Chondrocyte (in vitro differentiated cells): ENCODE measurements at regions not wholly inside any gene's neighbourhood (a gene's known extent, or its start where the extent isn't known, plus 50 kb on each side); places are given as distances from the start of the nearest gene placed in this dataset.
"Not testable (repeated sequence)": the region's sequence is repeated elsewhere in the genome, so short reads cannot be mapped to it uniquely, and the experiment has no call there.

ENCODE experiments used
- DNase-seq: peaks from one replicate; pipeline ENCODE4 v3.0.0; 2021; ENCODE audit warnings: mixed read lengths, low spot score
- H3K27ac Mint-ChIP-seq: one replicate; pipeline ENCODE4 v1.8.0; 2021; ENCODE audit warnings: mild to moderate bottlenecking, moderate library complexity, mixed read lengths; ENCODE audit not compliant: unreplicated experiment
- H3K27me3 Mint-ChIP-seq: 2 replicates; pipeline ENCODE4 v1.8.0; 2021; ENCODE audit warnings: low read depth, mixed read lengths
- H3K36me3 Mint-ChIP-seq: 2 replicates; pipeline ENCODE4 v1.8.0; 2021; ENCODE audit warnings: low read depth, mixed read lengths
- H3K4me1 Mint-ChIP-seq: 2 replicates; pipeline ENCODE4 v1.8.0; 2021; ENCODE audit warnings: low read depth, mild to moderate bottlenecking, mixed read lengths
- H3K4me3 Mint-ChIP-seq: one replicate; pipeline ENCODE4 v1.8.0; 2021; ENCODE audit warnings: mild to moderate bottlenecking, moderate library complexity, mixed read lengths; ENCODE audit not compliant: unreplicated experiment
- H3K9me3 Mint-ChIP-seq: 2 replicates; pipeline ENCODE4 v1.8.0; 2021; ENCODE audit warnings: low read depth, mixed read lengths

- H3K27ac Mint-ChIP-seq, H3K4me3 Mint-ChIP-seq, H3K9me3 Mint-ChIP-seq, DNase-seq, H3K4me1 Mint-ChIP-seq, H3K27me3 Mint-ChIP-seq, H3K36me3 Mint-ChIP-seq: not testable (repeated sequence)
Observed at GRCh38 chr1:234796438-234796792, 186.4 kb upstream of the IRF2BP2 start.

DNA sequence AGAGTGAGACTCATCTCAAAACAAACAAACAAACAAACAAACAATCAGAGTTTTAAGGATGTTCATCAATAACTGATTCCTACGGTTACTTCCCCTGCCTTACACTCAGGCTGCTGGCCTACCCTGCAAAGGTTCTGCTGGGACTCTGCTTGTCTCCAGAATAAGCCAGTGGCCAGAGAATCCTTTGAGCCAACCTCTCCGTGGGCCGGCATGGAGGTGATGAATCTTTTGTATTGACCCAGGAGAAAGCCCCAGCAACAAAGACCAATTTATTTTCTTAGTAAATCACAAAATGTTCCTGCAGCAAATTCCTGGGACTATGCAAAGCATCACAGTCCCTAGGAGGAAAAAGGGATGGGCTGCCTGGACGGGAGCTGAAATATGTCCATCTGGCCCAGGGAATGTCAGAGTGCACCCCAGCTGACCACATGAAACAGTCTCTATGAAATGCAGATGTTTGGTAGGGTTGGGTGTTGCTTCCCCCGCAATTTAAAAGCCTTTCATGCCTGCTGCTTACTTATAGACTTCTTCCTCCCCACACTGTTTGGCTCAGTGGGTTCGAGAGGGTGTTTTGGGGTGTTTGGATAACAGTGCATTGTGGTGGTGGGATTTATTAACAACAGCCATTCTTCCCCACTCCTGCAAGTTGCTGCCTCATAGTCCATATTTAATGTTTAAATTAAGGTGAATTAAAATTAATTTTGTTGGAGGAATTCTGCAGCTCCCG, 185.9 kb upstream of the IRF2BP2 start:
- H3K36me3 Mint-ChIP-seq, H3K4me1 Mint-ChIP-seq, DNase-seq, H3K27me3 Mint-ChIP-seq, H3K27ac Mint-ChIP-seq, H3K9me3 Mint-ChIP-seq, H3K4me3 Mint-ChIP-seq: not testable (repeated sequence)

DNA sequence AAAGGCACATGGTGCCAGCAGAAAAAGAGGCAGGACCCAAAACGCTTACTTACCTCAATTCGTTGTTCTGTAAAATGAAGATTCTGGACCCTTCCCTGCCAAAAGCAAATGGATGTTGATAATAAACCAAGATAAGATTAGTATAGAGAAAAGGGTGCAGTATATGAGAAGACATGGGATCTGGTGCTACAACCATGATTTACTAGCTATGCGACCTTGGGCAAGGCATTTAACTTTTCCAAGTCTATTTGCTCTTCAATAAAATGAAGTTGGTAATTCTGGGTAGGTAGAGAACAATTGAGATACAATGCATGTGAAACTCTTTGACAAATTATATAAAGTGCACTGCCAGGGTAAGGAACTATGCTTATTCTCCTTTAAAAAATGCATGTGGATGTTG, 185.0 kb upstream of the IRF2BP2 start:
- DNase-seq, H3K4me3 Mint-ChIP-seq, H3K27ac Mint-ChIP-seq, H3K4me1 Mint-ChIP-seq, H3K27me3 Mint-ChIP-seq, H3K9me3 Mint-ChIP-seq, H3K36me3 Mint-ChIP-seq: not testable (repeated sequence)

DNA sequence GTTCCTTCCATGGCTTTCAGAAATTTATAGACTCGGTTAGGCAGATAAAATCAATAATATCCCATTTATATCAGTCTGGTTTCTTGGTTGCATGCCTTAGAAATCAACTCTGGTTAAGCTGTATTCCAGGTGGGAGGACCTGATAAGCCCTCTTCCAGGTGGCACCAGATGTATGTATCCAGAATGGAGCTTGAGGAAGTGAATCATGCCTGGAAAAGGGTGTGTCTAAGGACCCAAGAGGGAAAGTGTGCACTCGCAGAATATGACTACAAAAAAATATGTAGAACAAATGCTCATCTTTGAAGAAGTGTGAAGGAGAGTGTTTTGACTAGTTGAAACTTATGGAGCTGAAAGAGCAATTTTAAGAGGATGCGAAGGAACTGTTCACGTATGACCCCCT, 184.5 kb upstream of the IRF2BP2 start:
- DNase-seq, H3K9me3 Mint-ChIP-seq, H3K36me3 Mint-ChIP-seq, H3K27me3 Mint-ChIP-seq, H3K4me3 Mint-ChIP-seq, H3K4me1 Mint-ChIP-seq, H3K27ac Mint-ChIP-seq: not testable (repeated sequence)

- not testable (repeated sequence) for H3K9me3 Mint-ChIP-seq, H3K4me1 Mint-ChIP-seq, H3K4me3 Mint-ChIP-seq, H3K36me3 Mint-ChIP-seq, H3K27me3 Mint-ChIP-seq, DNase-seq, H3K27ac Mint-ChIP-seq
Observed at GRCh38 chr1:234793924-234794323, 183.9 kb upstream of the IRF2BP2 start.

- H3K27me3 Mint-ChIP-seq, H3K27ac Mint-ChIP-seq, H3K9me3 Mint-ChIP-seq, H3K36me3 Mint-ChIP-seq, H3K4me1 Mint-ChIP-seq, H3K4me3 Mint-ChIP-seq, DNase-seq: not testable (repeated sequence)
Observed at GRCh38 chr1:234792221-234792864, 182.4 kb upstream of the IRF2BP2 start.

DNA sequence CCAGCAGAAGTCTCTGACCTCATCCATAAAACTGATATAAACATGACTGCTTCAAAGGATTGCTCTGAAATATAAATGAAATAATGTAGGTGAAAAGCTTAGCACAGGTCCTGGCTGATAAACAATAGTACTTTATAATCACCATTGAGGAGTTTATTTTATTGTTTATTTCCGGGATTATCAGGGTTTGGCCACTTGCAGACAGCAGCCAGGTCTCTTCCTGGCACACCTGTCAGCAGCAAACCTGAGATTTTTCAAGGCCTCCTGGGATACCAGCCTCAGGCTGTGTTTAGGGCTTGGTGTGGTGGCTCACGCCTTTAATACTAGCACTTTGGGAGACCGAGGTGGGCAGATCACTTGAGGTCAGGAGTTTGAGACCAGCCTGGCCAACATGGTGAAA, 181.6 kb upstream of the IRF2BP2 start:
- H3K4me1 Mint-ChIP-seq, H3K9me3 Mint-ChIP-seq, H3K27ac Mint-ChIP-seq, DNase-seq, H3K27me3 Mint-ChIP-seq, H3K4me3 Mint-ChIP-seq, H3K36me3 Mint-ChIP-seq: not testable (repeated sequence)

- H3K27me3 Mint-ChIP-seq, H3K36me3 Mint-ChIP-seq, H3K4me3 Mint-ChIP-seq, DNase-seq, H3K9me3 Mint-ChIP-seq, H3K4me1 Mint-ChIP-seq, H3K27ac Mint-ChIP-seq: not testable (repeated sequence)
Observed at GRCh38 chr1:234790333-234790732, 180.4 kb upstream of the IRF2BP2 start.

DNA sequence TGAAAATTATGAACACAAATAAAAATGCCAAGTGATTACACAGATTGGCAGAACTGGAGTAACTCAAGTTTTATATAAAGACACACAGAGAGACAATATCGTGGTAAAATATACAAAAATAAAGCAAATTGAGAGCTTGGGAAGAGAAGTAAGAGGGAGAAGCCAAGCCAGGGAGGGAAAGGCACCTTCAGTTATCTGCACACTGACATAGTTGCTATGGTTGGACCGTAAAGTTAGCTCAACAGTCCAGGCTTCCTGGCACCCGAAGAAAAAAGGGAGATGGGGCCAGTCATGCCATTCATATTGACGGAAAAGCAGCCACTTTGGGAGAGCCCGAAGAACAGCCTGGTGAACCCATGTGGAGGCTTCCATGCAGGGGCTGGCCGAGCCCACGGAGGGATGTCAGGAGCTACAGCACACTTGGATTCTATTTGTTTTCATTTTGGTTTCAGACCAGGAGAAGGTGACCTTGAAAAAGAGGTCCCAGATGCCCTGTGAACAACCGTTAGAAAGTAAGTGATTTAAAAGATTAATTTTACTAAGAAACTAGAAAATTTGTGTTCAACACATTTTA, 177.1 kb upstream of the IRF2BP2 start:
- not testable (repeated sequence) for H3K4me3 Mint-ChIP-seq, H3K9me3 Mint-ChIP-seq, H3K27me3 Mint-ChIP-seq, H3K27ac Mint-ChIP-seq, H3K36me3 Mint-ChIP-seq, H3K4me1 Mint-ChIP-seq, DNase-seq

GRCh38 chr1:234785922-234786321, 175.9 kb upstream of the IRF2BP2 start:
- H3K27ac Mint-ChIP-seq, H3K4me3 Mint-ChIP-seq, DNase-seq, H3K27me3 Mint-ChIP-seq, H3K9me3 Mint-ChIP-seq, H3K4me1 Mint-ChIP-seq, H3K36me3 Mint-ChIP-seq: not testable (repeated sequence)

DNA sequence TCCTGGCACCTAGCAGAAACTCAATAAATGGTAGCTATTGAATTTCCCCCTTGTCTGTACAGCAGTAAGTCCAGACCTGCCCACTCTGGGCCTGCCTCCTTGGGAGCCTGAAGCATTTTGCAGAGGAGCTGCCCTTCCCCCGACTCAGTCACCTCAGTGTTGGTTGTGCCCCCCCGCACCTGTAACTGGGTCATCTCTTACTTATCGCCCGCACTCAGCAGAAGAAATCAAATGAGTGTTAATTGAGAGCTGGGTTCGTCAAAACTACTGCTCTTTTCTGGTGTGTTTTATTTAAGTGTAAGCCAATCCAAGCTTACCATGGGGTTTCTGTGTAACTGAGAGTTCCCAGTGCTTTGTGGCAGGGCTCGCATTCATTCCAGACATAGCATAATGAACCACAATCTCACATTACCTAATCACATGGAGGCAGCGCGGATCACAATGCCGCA, 175.5 kb upstream of the IRF2BP2 start:
- not testable (repeated sequence) for DNase-seq, H3K4me3 Mint-ChIP-seq, H3K27me3 Mint-ChIP-seq, H3K36me3 Mint-ChIP-seq, H3K4me1 Mint-ChIP-seq, H3K9me3 Mint-ChIP-seq
- H3K27ac Mint-ChIP-seq: peak overlapping the region; percentile 89

DNA sequence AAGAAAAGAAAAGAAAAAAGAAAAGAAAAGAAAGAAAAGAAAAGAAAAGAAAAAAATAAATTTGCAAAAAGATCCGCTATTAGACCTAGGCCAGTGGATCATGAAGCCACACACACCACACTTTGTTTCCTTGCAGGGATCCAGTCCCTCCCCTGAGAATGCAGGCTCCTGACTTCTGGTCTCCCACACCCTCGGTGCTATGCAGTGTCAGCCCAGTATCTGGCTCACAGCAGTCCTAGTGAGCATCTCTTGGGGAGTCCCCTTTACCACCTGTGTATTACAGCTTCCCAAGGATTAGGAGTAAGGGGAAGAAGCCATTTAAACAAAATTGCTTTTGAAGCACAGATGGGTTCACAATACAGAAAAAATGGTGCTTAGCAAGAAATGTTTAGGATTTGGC, 174.1 kb upstream of the IRF2BP2 start:
- not testable (repeated sequence) for H3K4me3 Mint-ChIP-seq, DNase-seq, H3K27me3 Mint-ChIP-seq, H3K36me3 Mint-ChIP-seq, H3K9me3 Mint-ChIP-seq, H3K27ac Mint-ChIP-seq, H3K4me1 Mint-ChIP-seq
